Stimulated activated CD4-positive, alpha-beta T cell treated with anti-CD3 and anti-CD28 coated beads, Interleukin-2, amount 100 ng/mL, for 48 hours (primary cell): ENCODE measurements at regions not wholly inside any gene's neighbourhood (a gene's known extent, or its start where the extent isn't known, plus 50 kb on each side); places are given as distances from the start of the nearest gene placed in this dataset.
A peak's percentile ranks its signal among the peaks of the same experiment; 100 is the strongest.
"Not testable (repeated sequence)": the region's sequence is repeated elsewhere in the genome, so short reads cannot be mapped to it uniquely, and the experiment has no call there.

Experiments
- DNase-seq, 2 donors: peaks; one replicate each; pipeline ENCODE4 v3.0.0-alpha.2; 2020

DNA sequence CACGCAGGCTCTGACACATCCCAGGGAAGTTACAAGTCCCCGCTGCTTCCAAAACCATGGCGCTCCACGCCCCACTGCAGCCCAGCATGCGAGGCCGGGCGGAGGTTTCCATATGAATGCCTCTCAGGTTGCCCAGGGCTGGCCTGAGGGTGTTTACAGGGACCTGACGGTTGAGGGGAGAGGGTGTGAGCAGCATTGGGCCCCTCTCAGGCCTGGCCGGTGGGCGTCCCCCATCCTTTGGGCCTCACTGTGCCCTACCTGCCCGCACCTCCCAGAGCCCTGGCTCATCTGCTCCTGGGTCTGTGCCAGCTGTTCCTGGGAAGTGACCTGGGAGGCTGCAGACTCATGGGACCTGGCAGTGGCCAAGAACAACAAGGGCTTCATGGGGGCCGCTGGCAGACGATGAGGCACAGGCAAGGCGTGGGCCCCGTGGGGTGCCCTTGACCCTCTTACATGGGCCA lies 173.5 kb downstream of the C16orf95 start:
- no peak for DNase-seq

DNA sequence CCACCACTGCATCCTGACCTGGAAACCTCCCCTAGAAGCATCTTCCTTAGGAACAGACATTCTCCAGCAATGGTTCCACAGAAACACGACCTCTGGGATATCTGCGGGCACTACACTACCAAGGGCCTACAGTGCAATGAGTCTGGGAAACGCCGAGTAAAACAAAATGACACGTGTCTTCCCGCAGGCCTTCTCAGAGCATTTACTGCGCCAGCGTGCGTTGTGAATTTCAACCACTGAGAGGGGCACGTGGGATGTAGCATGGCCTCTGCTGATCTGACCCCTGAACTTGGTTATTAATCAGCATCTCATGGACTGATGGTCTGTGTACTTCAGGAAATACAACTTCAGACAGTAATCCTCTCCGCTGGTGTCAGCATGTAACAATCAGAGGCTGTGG lies 173.0 kb downstream of the C16orf95 start:
- DNase-seq: no peak

DNA sequence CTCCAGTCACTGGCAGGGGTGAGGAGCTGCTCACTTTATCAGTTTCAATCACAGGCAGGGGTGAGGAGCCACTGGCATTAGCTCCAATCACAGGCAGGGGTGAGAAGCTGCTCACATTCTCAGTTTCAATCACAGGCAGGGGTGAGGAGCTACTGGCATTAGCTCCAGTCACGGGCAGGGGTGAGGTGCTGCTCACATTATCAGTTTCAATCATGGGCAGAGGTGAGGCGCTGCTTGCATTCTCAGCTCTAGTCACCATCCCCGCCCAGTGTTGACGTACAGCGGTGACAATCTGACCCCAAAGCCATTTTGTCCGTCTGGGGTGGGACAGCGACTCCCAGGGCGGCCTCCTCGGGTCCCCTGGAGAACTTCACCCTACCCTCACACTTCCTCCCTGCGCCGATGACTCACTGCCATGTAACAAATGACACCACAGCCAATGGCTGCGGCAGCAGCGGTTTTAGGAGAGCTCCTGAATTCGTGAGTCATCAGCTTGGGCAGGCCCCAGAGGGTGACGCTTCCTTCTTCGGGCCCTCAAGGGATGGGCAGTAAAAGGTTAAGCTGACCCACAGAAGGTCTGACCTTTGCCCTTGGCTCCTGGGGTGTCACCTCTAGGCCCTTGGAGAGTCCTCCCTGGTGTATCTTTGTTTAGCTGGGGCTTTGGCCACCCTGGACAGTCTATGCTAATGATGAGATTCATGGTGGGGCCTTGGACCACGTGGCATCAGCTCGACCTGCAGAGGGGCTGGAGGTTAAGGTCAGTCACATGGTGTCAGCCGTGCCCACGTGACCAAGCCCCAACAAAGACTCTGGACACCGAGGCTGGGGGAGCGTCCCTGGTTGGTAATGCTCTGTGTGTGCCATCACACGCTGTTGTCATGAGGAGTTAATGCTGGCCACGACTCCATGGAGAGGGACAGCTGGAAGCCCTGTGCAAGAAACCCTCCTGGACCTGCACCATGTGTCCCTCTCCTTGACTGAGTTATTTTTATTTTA lies 171.7 kb downstream of the C16orf95 start:
- DNase-seq: no peak

DNA sequence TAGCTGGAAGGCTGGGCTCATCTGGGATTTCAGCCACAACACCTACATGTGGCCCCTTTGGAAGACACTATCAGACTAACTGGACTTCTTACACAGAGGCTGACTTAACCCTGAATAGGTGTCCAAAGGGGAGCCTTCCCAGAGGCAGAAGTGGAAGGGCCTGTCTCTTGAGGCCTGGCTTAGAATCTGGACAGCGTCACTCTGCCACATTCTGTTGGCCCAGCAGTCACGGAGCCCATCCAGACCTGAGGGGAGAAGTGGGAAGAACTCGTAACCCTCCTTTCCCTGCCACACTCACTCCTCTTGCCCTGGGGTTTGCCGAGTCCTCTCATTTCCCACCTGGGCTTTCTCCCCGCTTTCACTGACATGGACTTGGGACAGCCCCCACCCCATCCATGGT lies 170.5 kb downstream of the C16orf95 start:
- DNase-seq: no peak

DNA sequence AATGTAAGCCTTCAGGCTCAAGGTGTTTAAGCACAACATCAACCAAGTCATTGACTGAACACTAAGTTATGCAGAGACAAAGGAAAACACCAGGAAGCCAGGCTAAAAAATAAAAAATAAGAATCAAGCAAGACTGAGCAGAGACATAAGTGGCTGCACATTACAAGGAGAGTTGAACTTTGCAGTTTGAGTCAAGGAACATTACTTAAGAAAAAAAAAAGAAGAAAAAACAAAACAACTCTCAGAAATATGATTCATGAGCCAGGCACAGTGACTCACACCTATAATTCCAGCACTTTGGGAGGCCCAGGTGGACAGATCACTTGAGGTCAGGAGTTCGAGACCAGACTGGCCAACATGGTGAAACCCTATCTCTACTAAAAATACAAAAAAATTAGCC lies 168.1 kb downstream of the C16orf95 start:
- no peak for DNase-seq

DNA sequence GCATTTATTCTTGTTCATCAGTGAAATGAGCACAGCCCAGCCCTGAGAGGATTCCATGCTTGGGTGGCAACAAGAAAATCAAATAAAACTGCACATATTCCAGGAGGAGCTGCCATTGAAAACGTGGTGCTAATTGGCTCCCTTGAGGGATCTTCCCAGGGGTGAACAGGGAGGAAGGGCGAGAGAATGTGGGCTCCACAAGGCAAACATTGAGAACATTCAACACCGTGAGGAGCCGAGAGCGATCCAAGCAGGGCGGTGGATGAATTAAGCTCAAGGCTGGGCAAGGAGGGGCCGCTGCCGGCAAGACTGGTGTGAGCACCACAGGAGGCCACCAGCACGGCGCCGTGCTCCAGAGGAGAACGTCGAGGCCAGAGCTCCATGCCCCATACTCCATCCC lies 166.9 kb downstream of the C16orf95 start:
- no peak for DNase-seq

DNA sequence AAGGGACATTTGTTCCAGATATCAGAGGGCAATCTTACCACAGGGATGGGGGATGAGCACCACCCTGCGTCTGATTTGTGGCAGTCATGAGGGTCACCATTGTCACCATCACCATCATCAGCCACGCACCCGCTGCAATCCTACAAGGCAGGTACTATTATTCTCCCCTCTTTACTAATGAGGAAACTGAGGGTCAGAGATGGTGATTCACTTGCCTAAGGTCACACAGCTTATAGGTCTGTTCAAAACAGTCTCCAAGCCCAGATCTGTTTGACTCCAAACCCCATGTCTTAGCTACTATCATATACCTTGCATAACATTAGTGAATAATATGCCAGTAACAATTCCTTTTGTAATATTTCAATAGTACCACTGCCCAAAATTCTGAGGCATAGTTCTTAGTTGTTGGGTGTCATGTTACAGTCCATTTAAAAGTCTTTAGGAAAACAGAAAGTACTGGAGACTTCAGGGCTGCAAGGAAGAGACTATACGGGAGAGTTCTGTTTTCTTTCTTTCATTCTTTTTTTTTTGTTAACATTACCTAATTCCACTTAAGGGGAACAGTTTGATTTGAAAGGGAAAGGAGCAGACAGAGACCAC lies 166.4 kb downstream of the C16orf95 start:
- DNase-seq: no peak

DNA sequence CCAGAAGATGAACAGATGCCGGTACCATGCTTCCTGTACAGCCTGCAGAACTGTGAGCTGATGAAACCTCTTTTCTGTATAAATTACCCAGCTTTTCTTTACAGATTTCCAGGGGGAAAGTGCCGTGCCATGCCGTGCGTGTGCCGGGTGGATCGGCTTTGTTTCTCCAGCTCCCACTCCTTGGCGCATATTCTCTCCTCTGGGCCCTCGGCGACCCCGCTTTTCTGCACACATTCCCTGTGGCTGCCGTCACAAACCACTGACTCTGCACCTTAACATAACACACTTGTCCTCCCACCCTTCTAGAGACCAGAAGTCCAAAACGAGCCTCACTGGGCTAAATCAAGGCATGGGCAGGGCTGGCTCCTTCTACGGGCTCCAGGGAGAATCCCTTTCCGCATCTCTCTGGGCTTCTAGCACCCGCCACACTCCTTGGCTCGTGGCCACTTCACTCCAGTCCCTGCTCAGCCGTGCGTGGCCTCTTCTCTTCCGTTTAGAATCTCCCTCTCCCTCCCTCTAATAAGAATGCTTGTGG lies 164.9 kb downstream of the C16orf95 start:
- no peak for DNase-seq

DNA sequence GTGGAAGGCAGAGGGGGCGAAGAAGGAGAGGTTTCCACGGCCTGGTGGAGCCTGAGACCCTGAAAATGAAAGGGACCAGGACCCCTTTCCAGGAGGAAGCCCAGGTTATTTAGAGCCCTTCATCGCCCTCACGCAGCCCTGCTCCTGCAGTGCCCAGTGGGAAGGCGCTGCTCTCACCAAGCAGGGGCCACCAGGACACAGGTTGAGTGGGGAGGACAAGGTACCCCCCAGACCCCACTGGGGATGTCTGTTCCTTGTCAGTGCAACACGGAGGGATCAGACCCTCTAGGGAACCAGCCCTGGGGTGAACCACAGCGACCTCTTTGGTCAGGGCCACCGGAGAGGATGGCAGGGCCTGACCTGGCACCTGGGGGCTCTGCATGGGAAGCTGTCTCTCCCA lies 163.9 kb downstream of the C16orf95 start:
- DNase-seq: no peak

DNA sequence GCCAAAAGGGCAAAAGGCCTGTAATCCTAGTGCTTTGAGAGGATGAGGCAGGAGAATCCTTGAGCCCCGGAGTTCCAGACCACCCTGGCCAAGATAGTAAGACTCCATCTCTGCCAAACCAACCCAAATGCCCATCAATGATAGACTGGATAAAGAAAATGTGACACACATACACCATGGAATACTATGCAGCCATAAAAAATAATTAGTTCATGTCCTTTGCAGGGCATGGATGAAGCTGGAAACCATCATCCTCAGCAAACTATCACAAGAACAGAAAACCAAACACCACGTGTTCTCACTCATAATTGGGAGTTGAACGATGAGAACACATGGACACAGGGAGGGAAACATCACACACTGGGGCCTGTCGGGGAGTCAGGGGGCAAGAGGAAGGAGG lies 161.9 kb downstream of the C16orf95 start:
- not testable (repeated sequence) for DNase-seq

DNA sequence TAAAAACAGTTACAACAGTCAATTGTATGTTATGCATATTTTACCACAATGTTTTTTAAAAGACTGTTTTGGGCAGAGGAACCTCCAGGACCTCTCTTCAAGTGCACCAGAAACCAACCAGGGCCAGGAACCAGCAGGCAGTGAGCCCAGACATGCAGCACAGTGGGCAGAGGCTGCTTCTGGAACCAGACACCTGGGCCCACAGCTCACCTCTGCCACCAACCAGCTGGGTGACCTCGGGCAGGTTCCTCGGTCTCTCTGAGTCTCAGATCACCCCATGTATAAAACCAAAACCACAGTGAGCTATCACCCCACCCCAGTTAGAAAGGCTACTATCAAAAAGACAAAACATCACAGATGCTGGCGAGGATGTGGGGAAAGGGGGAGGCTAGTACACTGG lies 161.0 kb downstream of the C16orf95 start:
- DNase-seq: no peak

DNA sequence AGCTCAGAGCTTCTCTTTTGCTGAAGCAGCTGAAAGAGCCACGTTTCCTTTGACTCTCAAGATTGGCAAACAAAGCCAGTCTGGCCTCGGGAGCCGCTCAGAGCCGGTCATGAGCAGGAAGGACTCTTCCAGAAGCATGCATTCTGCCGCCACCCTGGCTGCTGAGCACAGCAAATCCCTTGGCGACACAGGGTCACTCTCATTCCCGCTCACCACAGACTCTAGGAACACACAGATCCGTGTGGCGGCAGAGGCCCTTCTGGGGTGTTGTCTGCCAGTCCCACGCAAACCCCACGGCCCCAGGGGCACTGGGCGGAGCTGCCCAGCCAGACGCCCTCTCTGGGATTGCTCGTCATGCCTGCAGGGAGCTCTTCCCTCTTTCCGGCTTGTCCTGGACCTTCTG lies 157.0 kb downstream of the C16orf95 start:
- no peak for DNase-seq

DNA sequence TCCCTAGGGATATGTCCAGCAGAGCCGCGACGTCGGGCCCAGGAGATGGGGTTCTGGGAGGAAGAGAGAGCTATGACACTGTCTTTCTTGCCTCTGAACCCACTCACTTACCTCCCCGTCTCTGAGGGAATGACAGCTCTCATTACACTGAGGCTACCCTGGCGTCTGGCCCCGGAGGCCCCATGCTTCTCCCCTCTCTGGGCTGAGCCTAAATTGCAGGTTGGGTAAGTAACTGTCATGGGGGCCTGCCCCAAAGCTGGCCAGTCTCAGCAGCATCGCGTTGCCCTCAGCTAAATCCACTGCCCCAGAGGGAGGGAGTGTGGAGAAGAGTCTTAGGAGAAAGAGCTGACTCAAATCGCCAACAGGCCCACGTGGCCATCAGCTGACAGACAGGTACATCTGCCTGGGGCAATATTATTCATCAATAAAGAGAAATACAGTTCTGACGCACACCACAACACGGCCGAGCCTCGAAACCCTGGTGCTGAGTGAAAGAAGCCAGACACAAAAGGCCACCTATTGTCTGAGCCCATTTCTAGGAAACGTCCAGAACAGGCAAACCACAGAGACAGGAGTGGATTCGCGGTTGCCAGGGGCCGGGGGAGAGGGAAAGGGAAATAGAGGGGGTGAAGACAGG lies 156.4 kb downstream of the C16orf95 start:
- no peak for DNase-seq

DNA sequence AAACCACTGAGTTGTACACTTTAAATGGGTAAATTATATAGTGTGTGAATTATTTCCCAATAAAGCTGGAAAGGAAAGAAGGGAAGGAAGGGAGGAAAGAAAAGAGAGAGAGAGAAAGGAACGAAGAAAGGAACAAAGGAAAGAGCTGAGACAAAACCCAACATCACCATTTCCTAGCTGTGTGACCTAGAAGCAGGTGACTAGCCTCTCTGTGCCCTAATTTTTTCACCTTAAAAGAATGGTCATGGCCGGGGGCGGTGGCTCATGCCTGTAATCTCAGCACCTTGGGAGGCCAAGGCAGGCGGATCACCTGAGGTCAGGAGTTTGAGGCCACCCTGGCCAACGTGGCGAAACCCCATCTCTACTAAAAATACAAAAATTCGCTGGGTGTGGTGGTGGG lies 155.8 kb downstream of the C16orf95 start:
- DNase-seq: not testable (repeated sequence)

DNA sequence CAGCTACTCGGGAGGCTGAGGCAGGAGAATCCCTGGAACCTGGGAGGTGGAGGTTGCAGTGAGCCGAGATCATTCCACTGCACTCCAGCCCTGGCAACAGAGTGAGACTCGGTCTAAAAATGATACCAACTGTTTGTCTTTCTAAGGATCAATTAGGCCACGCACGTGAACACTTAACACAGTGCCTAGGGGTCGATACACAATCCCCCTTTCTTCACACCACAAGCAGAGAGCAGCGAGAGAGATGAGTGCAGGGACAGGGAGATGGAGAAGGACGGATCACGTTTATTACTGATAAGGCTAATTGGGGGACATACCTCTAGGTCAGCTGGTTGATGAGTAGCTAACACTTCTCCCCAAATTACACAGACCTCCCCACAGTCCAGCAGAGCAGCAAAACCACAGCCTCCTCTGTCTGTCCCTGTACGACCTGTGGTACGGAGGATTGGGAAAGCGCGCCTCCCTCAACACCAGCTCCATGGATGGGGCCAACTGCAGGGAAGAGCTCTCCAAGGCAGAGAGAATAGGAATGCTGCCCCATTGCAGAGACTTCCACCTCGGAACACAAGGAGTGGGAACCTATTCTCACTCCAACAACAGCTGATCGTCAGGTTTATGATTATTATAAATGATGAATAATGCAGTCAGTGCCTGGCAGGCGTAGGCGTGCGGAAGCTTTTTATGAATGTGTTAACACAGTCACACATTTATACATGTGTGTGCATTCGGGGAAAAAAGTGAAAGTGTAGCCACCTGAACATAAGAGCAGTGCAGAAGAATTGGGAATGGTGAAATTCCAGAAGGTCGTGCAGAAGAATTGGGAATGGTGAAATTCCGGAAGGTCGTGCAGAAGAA lies 155.1 kb downstream of the C16orf95 start:
- DNase-seq: peak in 1 of 2 donors; percentile 13

DNA sequence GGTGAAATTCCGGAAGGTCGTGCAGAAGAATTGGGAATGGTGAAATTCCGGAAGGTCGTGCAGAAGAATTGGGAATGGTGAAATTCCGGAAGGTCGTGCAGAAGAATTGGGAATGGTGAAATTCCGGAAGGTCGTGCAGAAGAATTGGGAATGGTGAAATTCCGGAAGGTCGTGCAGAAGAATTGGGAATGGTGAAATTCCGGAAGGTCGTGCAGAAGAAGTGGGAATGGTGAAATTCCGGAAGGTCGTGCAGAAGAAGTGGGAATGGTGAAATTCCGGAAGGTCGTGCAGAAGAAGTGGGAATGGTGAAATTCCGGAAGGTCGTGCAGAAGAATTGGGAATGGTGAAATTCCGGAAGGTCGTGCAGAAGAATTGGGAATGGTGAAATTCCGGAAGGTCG lies 154.4 kb downstream of the C16orf95 start:
- DNase-seq: not testable (repeated sequence)

DNA sequence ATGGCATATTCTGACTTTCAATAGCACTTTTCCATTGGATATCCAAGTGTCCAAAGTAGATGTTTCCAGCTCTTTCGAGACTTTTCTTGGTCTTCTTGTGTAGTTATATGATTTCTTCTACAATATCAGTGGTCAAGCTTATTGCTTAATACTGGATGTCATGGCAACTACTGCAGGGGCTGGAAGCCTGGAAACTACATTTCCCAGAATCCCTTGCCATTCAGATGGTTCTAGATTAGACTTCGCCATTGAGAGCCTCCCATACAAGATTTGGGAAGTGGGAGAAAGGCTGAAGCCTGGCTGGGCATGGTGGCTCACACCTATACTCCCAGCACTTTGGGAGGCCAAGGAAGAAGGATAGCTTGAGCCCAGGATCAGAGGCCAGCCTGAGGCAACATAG lies 153.6 kb downstream of the C16orf95 start:
- no peak for DNase-seq

DNA sequence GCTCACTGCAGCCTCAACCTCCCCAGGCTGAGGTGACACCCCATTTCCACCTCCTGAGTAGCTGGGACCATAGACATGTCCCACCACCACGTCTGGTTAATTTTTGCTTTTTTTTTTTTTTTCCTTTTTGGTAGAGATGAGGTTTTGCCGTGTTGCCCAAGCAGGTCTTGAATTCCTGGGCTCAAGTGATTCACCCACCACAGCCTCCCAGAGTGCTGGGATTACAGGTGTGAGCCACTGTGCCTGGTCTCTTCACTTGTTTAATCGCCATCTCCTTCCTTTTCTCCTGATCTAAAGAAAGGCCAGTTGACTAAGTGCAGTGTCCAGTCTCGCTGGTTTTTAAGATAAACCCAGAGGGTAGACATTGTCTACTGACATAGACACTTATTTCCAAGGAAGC lies 152.0 kb downstream of the C16orf95 start:
- no peak for DNase-seq

DNA sequence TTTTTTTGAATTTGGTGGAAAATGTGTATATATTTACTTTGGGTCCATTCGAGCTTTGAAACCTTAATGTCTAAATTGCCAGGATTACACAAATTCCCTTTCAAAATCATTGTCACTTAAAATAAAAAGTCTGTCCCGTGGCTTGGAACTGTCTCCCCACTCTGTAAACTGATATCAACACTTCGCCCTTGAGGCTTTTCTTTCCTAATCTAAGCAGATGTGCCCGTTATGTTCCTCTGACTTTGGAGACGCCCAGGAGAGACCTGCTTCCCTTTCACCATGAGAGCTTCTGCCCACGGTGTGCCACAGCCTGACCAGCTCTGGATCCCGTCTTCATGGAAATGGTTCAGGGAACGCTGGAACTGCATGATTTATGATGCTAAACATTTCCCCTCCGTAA lies 151.3 kb downstream of the C16orf95 start:
- no peak for DNase-seq

DNA sequence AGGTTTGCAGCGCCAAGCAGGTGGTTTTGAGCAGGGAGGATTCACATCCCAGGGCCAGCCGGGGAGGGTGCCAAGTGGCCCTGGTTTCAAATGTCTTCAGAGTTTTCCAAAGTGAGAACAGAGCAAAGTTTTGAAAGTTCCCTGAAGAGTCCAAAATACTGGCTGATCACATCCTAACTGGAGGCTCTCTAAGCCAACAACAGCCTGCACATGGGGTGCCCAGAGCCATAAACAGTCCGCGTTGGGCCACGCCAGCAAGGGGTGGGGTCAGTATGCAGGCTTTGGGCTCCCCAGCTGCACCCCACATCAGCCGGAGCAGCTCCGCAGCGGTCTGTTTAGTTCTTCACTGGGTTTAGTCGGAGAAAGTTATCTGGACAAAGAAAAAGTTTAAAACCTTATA lies 150.9 kb downstream of the C16orf95 start:
- no peak for DNase-seq

DNA sequence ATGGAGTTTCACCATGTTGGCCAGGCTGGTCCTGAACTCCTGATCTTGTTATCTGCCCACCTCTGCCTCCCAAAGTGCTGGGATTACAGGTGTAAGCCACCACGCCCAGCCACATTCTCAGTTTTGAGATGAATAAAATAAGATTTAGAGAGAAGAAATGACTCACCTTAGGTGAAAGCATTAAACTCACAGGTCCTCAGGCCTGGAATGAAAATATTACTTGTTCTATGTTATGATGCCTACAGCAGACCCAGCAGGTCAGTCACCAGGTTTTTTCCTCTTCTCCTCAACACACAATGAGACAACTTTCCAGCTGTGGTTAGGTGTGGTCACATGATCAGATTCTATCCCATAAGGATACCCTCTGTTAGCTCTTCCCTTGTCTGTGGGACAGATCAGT lies 150.3 kb downstream of the C16orf95 start:
- no peak for DNase-seq

DNA sequence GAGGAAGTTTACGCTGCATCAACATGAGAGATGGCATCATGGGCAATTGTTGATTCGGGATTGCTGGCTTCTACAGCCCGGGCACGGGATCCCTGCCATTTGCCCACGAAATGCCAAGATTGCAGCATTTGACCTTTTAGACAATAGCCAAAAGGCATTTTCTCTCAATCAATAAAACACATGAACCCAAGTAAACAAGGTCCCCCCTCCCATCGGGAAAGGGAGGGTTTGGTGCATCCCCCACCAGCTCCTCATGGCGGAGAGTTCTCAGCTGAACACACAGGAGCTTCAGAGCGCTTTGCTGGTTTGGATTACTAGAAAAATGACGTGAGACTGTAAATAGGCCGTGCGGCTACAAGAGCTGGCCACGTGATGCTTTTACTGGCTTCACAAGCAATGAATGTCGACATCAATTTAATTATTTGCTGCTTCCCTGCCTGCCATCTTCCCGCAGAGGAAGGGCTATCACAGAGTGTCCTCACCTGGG lies 147.6 kb downstream of the C16orf95 start:
- no peak for DNase-seq
